K562 (cell line): ENCODE measurements at regions not wholly inside any gene's neighbourhood (a gene's known extent, or its start where the extent isn't known, plus 50 kb on each side); places are given as distances from the start of the nearest gene placed in this dataset.

ENCODE experiments used
- ATAC-seq: fragments of 200-7000 bp; cut with Tn5 transposase; 3 replicates; pipeline ENCODE4 v1.9.1; 2020; ENCODE audit warnings: moderate library complexity
- BruUV-seq: library from RNA; stranded (reverse); fragments of 400-500 nt; replicated peaks from 2 replicates; lab custom pipeline; 2021; lab: Mats Ljungman, UMichigan
- CTCF ChIA-PET: fragments of 300-600 bp; formaldehyde crosslinking; extraction: SDS; loops from one replicate; lab custom pipeline; 2021; ENCODE audit warnings: low intra/inter-chr PET ratio; lab: Yijun Ruan, JAX
- POLR2A ChIA-PET: fragments of 300-600, 350-650 bp; sonication (Branson Sonifier 250); formaldehyde crosslinking; extraction: SDS; loops from one replicate; lab custom pipeline; 2021; ENCODE audit warnings: antibody characterized with exemption, inconsistent platforms; lab: Yijun Ruan, JAX
- DNase-seq, 4 experiments: peaks; one replicate each; pipeline versions ENCODE4 v3.0.0 to v3.0.0-alpha.2; 2011 to 2018; ENCODE audit warnings: low spot score in 3 of 4, mixed read lengths in 3 of 4; ENCODE audit errors: extremely low read depth in 1 of 4
- FAIRE-seq: peaks from 2 replicates; lab custom pipeline; 2011; peaks lifted over from hg19 to GRCh38; lab: Jason Lieb, UNC
- H2AFZ ChIP-seq: 2 replicates; pipeline ENCODE4 v1.6.0; 2011; ENCODE audit warnings: low read depth, low read length, control low read depth, inconsistent platforms
- H3K27ac ChIP-seq: fragments of 200-600 bp; 3 replicates; pipeline ENCODE4 v1.8.0; 2011; ENCODE audit warnings: low read depth, mild to moderate bottlenecking, control low read depth, inconsistent platforms, low read length, moderate library complexity, mixed read lengths; ENCODE audit errors: extremely low read depth
- H3K27me3 ChIP-seq, 2 experiments: fragments of 300-600 bp in 1 of 2; 2 replicates in 1 of 2; 3 replicates in 1 of 2; pipeline versions ENCODE4 v1.6.0 to v1.8.0; 2011; ENCODE audit warnings: inconsistent platforms in 2 of 2, low read length in 2 of 2, mild to moderate bottlenecking in 1 of 2, mixed read lengths in 1 of 2, moderate library complexity in 1 of 2; ENCODE audit not compliant: control insufficient read depth in 2 of 2, insufficient read depth in 2 of 2
- H3K36me3 ChIP-seq: fragments of 300-600 bp; 3 replicates; pipeline ENCODE4 v1.8.0; 2011; ENCODE audit warnings: mild to moderate bottlenecking, low read length, inconsistent platforms; ENCODE audit not compliant: control insufficient read depth, insufficient read depth
- H3K4me1 ChIP-seq, 2 experiments: fragments of 200-600 bp in 1 of 2; replicated peaks in 1 of 2; 2 replicates in 1 of 2; 3 replicates in 1 of 2; pipeline versions ENCODE4 v1.5.1 to v1.8.0; 2011; ENCODE audit warnings: inconsistent platforms in 2 of 2, low read length in 2 of 2, mild to moderate bottlenecking in 1 of 2, mixed read lengths in 1 of 2, moderate library complexity in 1 of 2; ENCODE audit not compliant: control insufficient read depth in 2 of 2, insufficient read depth in 2 of 2
- H3K4me2 ChIP-seq: 2 replicates; pipeline ENCODE4 v1.6.1; 2011; ENCODE audit warnings: low read length, control low read depth, inconsistent platforms, mixed read lengths; ENCODE audit not compliant: insufficient read depth
- H3K4me3 ChIP-seq: fragments of 200-600 bp; sonication (generic), shearing (Covaris generic); 2 replicates; pipeline ENCODE4 v1.5.1; 2016; ENCODE audit warnings: control low read depth, inconsistent platforms
- H3K79me2 ChIP-seq: fragments of 200-600 bp; 3 replicates; pipeline ENCODE4 v1.8.0; 2011; ENCODE audit warnings: low read length, inconsistent platforms; ENCODE audit not compliant: control insufficient read depth, insufficient read depth
- H3K9ac ChIP-seq, 2 experiments: 2 replicates each; pipeline versions ENCODE4 v1.6.0 to v1.6.1; 2011; ENCODE audit warnings: low read depth in 2 of 2, low read length in 2 of 2, control low read depth in 1 of 2, inconsistent platforms in 1 of 2, mild to moderate bottlenecking in 1 of 2, mixed read lengths in 1 of 2; ENCODE audit not compliant: insufficient read depth in 1 of 2
- H3K9me1 ChIP-seq: one replicate; pipeline ENCODE4 v1.6.0; 2011; ENCODE audit warnings: inconsistent platforms, mild to moderate bottlenecking, low read length, moderate library complexity; ENCODE audit not compliant: control insufficient read depth, insufficient read depth
- H3K9me3 ChIP-seq: replicated peaks from 2 replicates; pipeline ENCODE4 v1.5.1; 2011; ENCODE audit warnings: low read depth, low read length, inconsistent platforms; ENCODE audit not compliant: control insufficient read depth, insufficient read depth
- H4K20me1 ChIP-seq: replicated peaks from 2 replicates; pipeline ENCODE4 v1.6.1; 2011; ENCODE audit warnings: low read length, inconsistent platforms, mixed read lengths; ENCODE audit not compliant: control insufficient read depth, insufficient read depth
- CBX5 ChIP-seq: IDR thresholded peaks from 2 replicates; pipeline ENCODE4 v1.6.1; 2014; ENCODE audit warnings: low read depth, borderline replicate concordance
- CBX8 ChIP-seq: fragments of 200-600 bp; sonication (generic); IDR thresholded peaks from 2 replicates; pipeline ENCODE4 v1.6.1; 2012; ENCODE audit warnings: borderline replicate concordance, mixed run types, low read depth, mild to moderate bottlenecking, moderate library complexity, mixed read lengths, low read length, control low read depth, inconsistent platforms; ENCODE audit not compliant: poor library complexity, severe bottlenecking; ENCODE audit errors: extremely low read depth
- CGGBP1 ChIP-seq: fragments of 250-450 bp; sonication (Bioruptor Pico); IDR thresholded peaks from 2 replicates; pipeline ENCODE4 v1.9.0; 2021; ENCODE audit warnings: mild to moderate bottlenecking
- CREB1 ChIP-seq, 2 experiments: sonication (generic) in 1 of 2; formaldehyde crosslinking in 1 of 2; IDR thresholded peaks; 2 replicates each; pipeline versions ENCODE4 v1.6.1 to v1.8.0; 2012 to 2022; ENCODE audit warnings: inconsistent platforms in 1 of 2, mild to moderate bottlenecking in 1 of 2, missing genetic modification reagents in 1 of 2, moderate library complexity in 1 of 2
- E2F3 ChIP-seq: fragments of 250-450 bp; sonication (Bioruptor Pico); IDR thresholded peaks from 2 replicates; pipeline ENCODE4 v1.4.0; 2020; ENCODE audit warnings: mild to moderate bottlenecking
- E4F1 ChIP-seq: fragments of 250-450 bp; sonication (Bioruptor Pico); IDR thresholded peaks from 2 replicates; pipeline ENCODE4 v1.5.0; 2021; ENCODE audit warnings: mild to moderate bottlenecking, borderline replicate concordance
- EP300 ChIP-seq: IDR thresholded peaks from 2 replicates; pipeline ENCODE4 v1.6.1; 2012; ENCODE audit warnings: low read length, improper control_type of control experiment
- FUS ChIP-seq: fragments of 200-400 bp; formaldehyde crosslinking; optimal IDR thresholded peaks from 2 replicates; pipeline ENCODE3; 2017; ENCODE audit warnings: low read depth, low read length
- GTF2A2 ChIP-seq: IDR thresholded peaks from 2 replicates; pipeline ENCODE4 v1.6.1; 2016; ENCODE audit warnings: mild to moderate bottlenecking, missing genetic modification characterization, missing compliant biosample characterization
- NELFE ChIP-seq: IDR thresholded peaks from 2 replicates; pipeline ENCODE4 v1.6.1; 2011; ENCODE audit warnings: mild to moderate bottlenecking; ENCODE audit not compliant: insufficient read depth, insufficient read length
- OTX1 ChIP-seq: fragments of 450-650 bp; formaldehyde crosslinking; IDR thresholded peaks from 2 replicates; pipeline ENCODE4 v1.4.0; 2022; ENCODE audit warnings: mild to moderate bottlenecking
- POLR2A ChIP-seq: fragments of 450-650 bp; conservative IDR thresholded peaks from 2 replicates; pipeline ENCODE4 v1.6.1; 2016
- POU5F1 ChIP-seq: fragments of 150-350 bp; IDR thresholded peaks from 2 replicates; pipeline ENCODE4 v1.6.1; 2014; ENCODE audit warnings: borderline replicate concordance, low read length, low read depth, mild to moderate bottlenecking; ENCODE audit not compliant: partially characterized antibody
- PTTG1 ChIP-seq: fragments of 450-650 bp; IDR thresholded peaks from 2 replicates; pipeline ENCODE4 v1.6.1; 2016; ENCODE audit warnings: low read depth, mild to moderate bottlenecking, missing genetic modification characterization, missing compliant biosample characterization
- RBM17 ChIP-seq: fragments of 200-400 bp; formaldehyde crosslinking; IDR thresholded peaks from 2 replicates; pipeline ENCODE4 v1.6.1; 2017; ENCODE audit warnings: low read depth, mild to moderate bottlenecking, low read length, borderline replicate concordance
- SFPQ ChIP-seq: fragments of 200-400 bp; formaldehyde crosslinking; IDR thresholded peaks from 2 replicates; pipeline ENCODE4 v1.6.1; 2017; ENCODE audit warnings: mild to moderate bottlenecking, low read depth, low read length, moderate library complexity
- SMAD2 ChIP-seq: fragments of 150-350 bp; IDR thresholded peaks from 2 replicates; pipeline ENCODE4 v1.6.1; 2014; ENCODE audit warnings: low read depth, mild to moderate bottlenecking, low read length
- SMARCA4 ChIP-seq: fragments of 450-650 bp; IDR thresholded peaks from 2 replicates; pipeline ENCODE4 v1.6.1; 2016
- SP1 ChIP-seq: sonication (generic); formaldehyde crosslinking; IDR thresholded peaks from 2 replicates; pipeline ENCODE4 v1.8.1; 2022; ENCODE audit warnings: mild to moderate bottlenecking, missing genetic modification reagents
- ZFP1 ChIP-seq: fragments of 450-650 bp; formaldehyde crosslinking; IDR thresholded peaks from 2 replicates; pipeline ENCODE4 v1.4.0; 2020; ENCODE audit warnings: mild to moderate bottlenecking, mixed read lengths
- ZNF12 ChIP-seq: sonication (generic); formaldehyde crosslinking; IDR thresholded peaks from 2 replicates; pipeline ENCODE4 v1.4.0; 2020; ENCODE audit warnings: mild to moderate bottlenecking, missing genetic modification reagents
- WGBS: fragments of 100-300 bp; shearing (Covaris generic); methylation state at CpG from one replicate; pipeline ENCODE4 v1.1.6; 2016; ENCODE audit warnings: low coverage, mixed read lengths; ENCODE audit not compliant: insufficient coverage; ENCODE audit errors: missing lambda C conversion rate; 5-methylcytosine and 5-hydroxymethylcytosine counted together
- in situ Hi-C: fragments of 300-500 bp; cut with MboI; formaldehyde crosslinking; loops from 4 replicates; pipeline ENCODE4 v1.15.0; 2018; ENCODE audit warnings: inconsistent platforms, mixed read lengths
- intact Hi-C: fragments of 100-400 bp; cut with micrococcal nuclease; formaldehyde crosslinking; loops from 2 replicates; pipeline ENCODE4 v1.14.2; 2022

- 0% methylated on average over 4 of the region's 4 CpGs for WGBS
- intact Hi-C loops: no loop called here
- DNase-seq (peak in 1 of 4 experiments; percentile 20), FAIRE-seq (no peak), ATAC-seq (no peak)
- no peak overlapping the region for H3K4me3 ChIP-seq
- no peak overlapping the region for H3K9ac ChIP-seq
- in situ Hi-C loops: no loop called here
- CTCF ChIA-PET: no interaction called here
- H3K36me3 ChIP-seq: no peaks in the 10 kb centered on the region
- H3K79me2 ChIP-seq: no peaks in the 10 kb centered on the region
- no peak overlapping the region for H2AFZ ChIP-seq
- H3K27ac ChIP-seq: no peak overlapping the region
- no peaks in the 10 kb centered on the region for H3K9me1 ChIP-seq
- POLR2A ChIA-PET: interaction anchor here (0.8 kb wide), 1 partner anchor 9 kb away, joined by 4 read pairs; no protein-coding TSS in a partner anchor
- H3K4me1 ChIP-seq: no peaks in the 10 kb centered on the region
- peaks cover 0 to 14% of the 10 kb centered on the region in 2 experiments; a peak in 1 of 5 replicates for H3K27me3 ChIP-seq
- no peaks in the 10 kb centered on the region for H3K9me3 ChIP-seq
- H4K20me1 ChIP-seq: no peaks in the 10 kb centered on the region
- H3K4me2 ChIP-seq: no peak overlapping the region
- no TSS peak for BruUV-seq
- TF ChIP-seq CGGBP1 (CRISPR knock-in tag) (no peak), E2F3 (CRISPR knock-in tag) (no peak), CREB1 (IDR thresholded peaks at IDR 0.05) (no peak), CREB1 (CRISPR knock-in tag; IDR thresholded peaks at IDR 0.05) (no peak), GTF2A2 (tag) (no peak), E4F1 (no peak), SP1 (CRISPR knock-in tag) (no peak), FUS (no peak), NELFE (no peak), SMAD2 (no peak), ZNF12 (CRISPR knock-in tag) (no peak), POLR2A (no peak), EP300 (no peak), ZFP1 (CRISPR knock-in tag) (no peak), POU5F1 (no peak), PTTG1 (tag) (no peak), SFPQ (no peak), CBX8 (no peak), OTX1 (no peak), RBM17 (no peak), CBX5 (no peak), SMARCA4 (no peak)
Observed at GRCh38 chr1:147820761-147821297, 60.4 kb upstream of the GJA5 start.
